HG03571 (cell line): ENCODE measurements at regions not wholly inside any gene's neighbourhood (a gene's known extent, or its start where the extent isn't known, plus 50 kb on each side); places are given as distances from the start of the nearest gene placed in this dataset.
"Not testable (repeated sequence)": the region's sequence is repeated elsewhere in the genome, so short reads cannot be mapped to it uniquely, and the experiment has no call there.

ENCODE experiments used
- ATAC-seq: cut with Tn5 transposase; IDR thresholded peaks from one replicate; pipeline ENCODE4 v1.9.1; 2021; ENCODE audit not compliant: unreplicated experiment

- no peak for ATAC-seq
Observed at GRCh38 chr4:19266566-19266965, 985.1 kb upstream of the SLIT2 start.

- no peak for ATAC-seq
Observed at GRCh38 chr4:19262467-19262866, 989.2 kb upstream of the SLIT2 start.

GRCh38 chr4:19260346-19260745, 991.4 kb upstream of the SLIT2 start:
- ATAC-seq: no peak

- ATAC-seq: no peak
Observed at GRCh38 chr4:19259920-19260319, 991.8 kb upstream of the SLIT2 start.

- no peak for ATAC-seq
Observed at GRCh38 chr4:19256823-19257222, 994.9 kb upstream of the SLIT2 start.

- ATAC-seq: no peak
Observed at GRCh38 chr4:19254486-19254885, 997.2 kb upstream of the SLIT2 start.

- no peak for ATAC-seq
Observed at GRCh38 chr4:19248023-19248422, 1003.7 kb upstream of the SLIT2 start.

GRCh38 chr4:19241895-19242294, 1009.8 kb upstream of the SLIT2 start:
- ATAC-seq: no peak

GRCh38 chr4:19239565-19239964, 1012.1 kb upstream of the SLIT2 start:
- no peak for ATAC-seq

- ATAC-seq: no peak
Observed at GRCh38 chr4:19236473-19236872, 1015.2 kb upstream of the SLIT2 start.

- ATAC-seq: no peak
Observed at GRCh38 chr4:19230906-19231545, 1020.7 kb upstream of the SLIT2 start.

GRCh38 chr4:19227701-19228100, 1024.0 kb upstream of the SLIT2 start:
- ATAC-seq: no peak

- no peak for ATAC-seq
Observed at GRCh38 chr4:19224820-19225219, 1026.9 kb upstream of the SLIT2 start.

GRCh38 chr4:19216476-19216875, 1035.2 kb upstream of the SLIT2 start:
- no peak for ATAC-seq

- ATAC-seq: no peak
Observed at GRCh38 chr4:19214591-19215186, 1037.0 kb upstream of the SLIT2 start.

GRCh38 chr4:19213388-19213787, 1038.3 kb upstream of the SLIT2 start:
- ATAC-seq: no peak

- ATAC-seq: no peak
Observed at GRCh38 chr4:19205853-19206252, 1045.9 kb upstream of the SLIT2 start.

- ATAC-seq: not testable (repeated sequence)
Observed at GRCh38 chr4:19197838-19198237, 1053.9 kb upstream of the SLIT2 start.

- no peak for ATAC-seq
Observed at GRCh38 chr4:19195696-19196095, 1056.0 kb upstream of the SLIT2 start.

GRCh38 chr4:19194672-19195071, 1057.0 kb upstream of the SLIT2 start:
- ATAC-seq: no peak

GRCh38 chr4:19193274-19193981, 1058.3 kb upstream of the SLIT2 start:
- no peak for ATAC-seq

- no peak for ATAC-seq
Observed at GRCh38 chr4:19191979-19192650, 1059.6 kb upstream of the SLIT2 start.
